Omental fat pad (tissue), 3 donors: ENCODE measurements at regions not wholly inside any gene's neighbourhood (a gene's known extent, or its start where the extent isn't known, plus 50 kb on each side); places are given as distances from the start of the nearest gene placed in this dataset.

Experiments used
- ATAC-seq: fragments of 150-250 bp; one replicate; pipeline ENCODE4 v1.9.1; 2016; ENCODE audit warnings: mild to moderate bottlenecking, moderate library complexity; ENCODE audit not compliant: low FRiP score
- DNase-seq: peaks from one replicate; pipeline ENCODE4 v3.0.0-alpha.2; 2019; ENCODE audit warnings: low spot score
- TF ChIP-seq, protein P1 (sequence below), 3 donors: fragments of 450-650 bp; IDR thresholded peaks; one replicate each; pipeline ENCODE4 v1.5.1; 2016 to 2017; ENCODE audit warnings: antibody characterized with exemption in 3 of 3, mild to moderate bottlenecking in 3 of 3, moderate library complexity in 2 of 3

- ATAC-seq (no peak), DNase-seq (no peak)
- TF ChIP-seq, protein P1, sequence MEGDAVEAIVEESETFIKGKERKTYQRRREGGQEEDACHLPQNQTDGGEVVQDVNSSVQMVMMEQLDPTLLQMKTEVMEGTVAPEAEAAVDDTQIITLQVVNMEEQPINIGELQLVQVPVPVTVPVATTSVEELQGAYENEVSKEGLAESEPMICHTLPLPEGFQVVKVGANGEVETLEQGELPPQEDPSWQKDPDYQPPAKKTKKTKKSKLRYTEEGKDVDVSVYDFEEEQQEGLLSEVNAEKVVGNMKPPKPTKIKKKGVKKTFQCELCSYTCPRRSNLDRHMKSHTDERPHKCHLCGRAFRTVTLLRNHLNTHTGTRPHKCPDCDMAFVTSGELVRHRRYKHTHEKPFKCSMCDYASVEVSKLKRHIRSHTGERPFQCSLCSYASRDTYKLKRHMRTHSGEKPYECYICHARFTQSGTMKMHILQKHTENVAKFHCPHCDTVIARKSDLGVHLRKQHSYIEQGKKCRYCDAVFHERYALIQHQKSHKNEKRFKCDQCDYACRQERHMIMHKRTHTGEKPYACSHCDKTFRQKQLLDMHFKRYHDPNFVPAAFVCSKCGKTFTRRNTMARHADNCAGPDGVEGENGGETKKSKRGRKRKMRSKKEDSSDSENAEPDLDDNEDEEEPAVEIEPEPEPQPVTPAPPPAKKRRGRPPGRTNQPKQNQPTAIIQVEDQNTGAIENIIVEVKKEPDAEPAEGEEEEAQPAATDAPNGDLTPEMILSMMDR (IDR thresholded peaks at IDR 0.05) = no peak
These were observed 447.5 kb upstream of the FSIP2 start for GRCh38 chr2:185291035-185291647.

DNA sequence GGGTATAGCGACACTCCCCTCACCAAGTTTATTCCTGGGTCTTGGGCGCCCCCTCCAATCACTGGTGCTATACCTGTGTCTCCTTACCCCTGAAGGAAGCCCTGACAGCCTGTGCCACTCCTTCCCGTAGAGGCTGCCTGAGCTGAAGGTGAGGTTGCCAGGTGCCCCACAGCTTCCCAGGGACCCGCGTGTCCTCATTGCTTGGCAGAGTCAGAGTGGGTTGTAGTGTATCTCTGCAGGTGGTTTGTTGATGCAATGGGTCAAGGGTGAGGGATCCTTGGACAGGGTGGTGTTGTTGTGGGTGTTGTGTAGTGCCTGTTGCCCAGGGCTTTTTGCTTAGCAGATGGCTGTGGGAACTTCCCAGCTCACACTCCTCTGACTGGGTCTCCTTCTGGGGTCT, 438.7 kb upstream of the FSIP2 start:
- no peak for DNase-seq
- TF ChIP-seq, protein P1 (IDR thresholded peaks at IDR 0.05) = no peak
- ATAC-seq = no peak

- DNase-seq (no peak), ATAC-seq (no peak)
- TF ChIP-seq, protein P1 (IDR thresholded peaks at IDR 0.05) = no peak
These were observed 432.5 kb upstream of the FSIP2 start for GRCh38 chr2:185306119-185306518.

GRCh38 chr2:185316383-185316782, 422.2 kb upstream of the FSIP2 start:
- TF ChIP-seq, protein P1 (IDR thresholded peaks at IDR 0.05) = no peak
- ATAC-seq (no peak), DNase-seq (no peak)

DNA sequence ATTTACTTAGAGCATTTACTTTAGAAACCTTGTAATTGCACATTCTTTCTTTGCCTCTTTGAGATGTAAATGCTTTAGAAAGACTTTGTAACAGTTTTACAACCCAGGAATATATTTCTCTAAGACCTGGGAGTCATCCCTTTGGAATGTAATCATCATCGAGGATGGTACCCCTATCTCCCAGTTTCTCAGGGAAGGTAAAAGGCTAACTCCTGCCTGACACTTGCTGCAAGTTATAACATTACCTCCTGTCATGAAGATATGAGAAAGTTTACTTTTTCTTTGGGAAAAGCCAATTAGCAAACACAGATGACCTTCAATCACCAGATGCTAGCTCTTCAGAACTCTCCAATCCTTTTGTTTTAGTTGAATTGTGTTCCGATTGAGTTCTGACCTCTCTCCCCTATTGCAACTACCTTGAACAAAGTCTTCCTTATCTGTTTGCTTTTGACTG, 420.3 kb upstream of the FSIP2 start:
- TF ChIP-seq, protein P1 (IDR thresholded peaks at IDR 0.05) = no peak
- ATAC-seq (no peak), DNase-seq (no peak)

GRCh38 chr2:185335879-185336278, 402.7 kb upstream of the FSIP2 start:
- no peak for DNase-seq
- ATAC-seq = no peak
- TF ChIP-seq, protein P1 (IDR thresholded peaks at IDR 0.05) = no peak

DNA sequence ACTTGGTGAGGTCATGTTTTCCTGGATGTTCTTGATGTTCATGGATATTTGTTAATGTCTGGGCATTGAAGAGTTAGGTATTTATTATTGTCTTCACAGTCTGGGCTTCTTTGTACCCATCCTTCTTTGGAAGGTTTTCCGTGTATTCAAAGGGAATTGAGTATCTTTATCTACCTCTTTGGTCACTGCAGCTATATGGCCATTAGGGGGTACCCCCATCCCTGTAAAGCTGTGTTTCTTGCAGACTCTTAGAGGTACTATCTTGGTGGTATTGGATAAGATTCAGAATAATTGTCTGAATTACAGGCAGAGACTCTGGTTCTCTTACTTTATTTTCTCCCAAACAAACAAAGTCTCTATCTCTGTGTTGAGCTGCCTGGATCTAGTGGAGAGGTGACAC, 401.6 kb upstream of the FSIP2 start:
- DNase-seq (no peak), ATAC-seq (no peak)

More for the DNA sequence above, 401.6 kb upstream of the FSIP2 start:
- TF ChIP-seq, protein P1 (IDR thresholded peaks at IDR 0.05) = no peak
